CD14-positive monocyte (primary cell): ENCODE measurements at regions not wholly inside any gene's neighbourhood (a gene's known extent, or its start where the extent isn't known, plus 50 kb on each side); places are given as distances from the start of the nearest gene placed in this dataset. TPM values are rescaled to one million over a fixed set of nuclear protein-coding genes. Genes with fewer than 3 reads are reported as not detected.

ENCODE experiments used
- DNase-seq, 3 donors: peaks; one replicate each; pipeline ENCODE4 v3.0.0-alpha.2; 2011 to 2022
- H2AFZ ChIP-seq: 2 replicates; pipeline ENCODE4 v1.6.0; 2012; ENCODE audit warnings: mild to moderate bottlenecking, low read depth, low read length, inconsistent platforms; ENCODE audit not compliant: insufficient read depth, poor library complexity, severe bottlenecking
- H3K27ac ChIP-seq, 2 donors: 1 replicate in 1 of 2; 2 replicates in 1 of 2; pipeline ENCODE4 v1.5.1; 2012 to 2013; ENCODE audit warnings: low read length in 2 of 2, control low read depth in 1 of 2, inconsistent platforms in 1 of 2, low read depth in 1 of 2, mild to moderate bottlenecking in 1 of 2
- H3K27me3 ChIP-seq, 2 donors: one replicate each; pipeline versions ENCODE4 v1.6.0 to v1.6.1; 2011 to 2013; ENCODE audit warnings: low read length in 2 of 2; ENCODE audit not compliant: control insufficient read depth in 2 of 2, insufficient read depth in 2 of 2
- H3K36me3 ChIP-seq, 2 donors: replicated peaks in 1 of 2; 1 replicate in 1 of 2; 2 replicates in 1 of 2; pipeline versions ENCODE4 v1.5.1 to v1.6.1; 2012 to 2013; ENCODE audit warnings: low read length in 2 of 2, control low read depth in 1 of 2, inconsistent platforms in 1 of 2, mild to moderate bottlenecking in 1 of 2; ENCODE audit not compliant: insufficient read depth in 2 of 2, control insufficient read depth in 1 of 2
- H3K4me1 ChIP-seq, 2 donors: 1 replicate in 1 of 2; 2 replicates in 1 of 2; pipeline versions ENCODE4 v1.5.1 to v1.6.1; 2012 to 2013; ENCODE audit warnings: low read length in 2 of 2, control low read depth in 1 of 2, inconsistent platforms in 1 of 2, mild to moderate bottlenecking in 1 of 2, moderate library complexity in 1 of 2; ENCODE audit not compliant: insufficient read depth in 2 of 2, control insufficient read depth in 1 of 2
- H3K4me2 ChIP-seq: replicated peaks from 2 replicates; pipeline ENCODE3; 2012; ENCODE audit warnings: low read length, moderate library complexity, mild to moderate bottlenecking; ENCODE audit not compliant: poor library complexity, severe bottlenecking; ENCODE audit errors: extremely low read depth
- H3K4me3 ChIP-seq, 3 experiments: fragments of 200-600 bp in 1 of 3; sonication (generic) in 1 of 3; replicated peaks in 1 of 3; 1 replicate in 2 of 3; 2 replicates in 1 of 3; pipeline ENCODE4 v1.5.1; 2011 to 2013; ENCODE audit warnings: low read length in 3 of 3, mild to moderate bottlenecking in 3 of 3, control low read depth in 2 of 3, low read depth in 2 of 3, inconsistent platforms in 1 of 3, moderate library complexity in 1 of 3
- H3K79me2 ChIP-seq: 2 replicates; pipeline ENCODE4 v1.6.0; 2012; ENCODE audit warnings: mild to moderate bottlenecking, control low read depth, inconsistent platforms, low read length, moderate library complexity; ENCODE audit not compliant: insufficient read depth
- H3K9ac ChIP-seq: 2 replicates; pipeline ENCODE4 v1.6.0; 2017; ENCODE audit warnings: low read length, mild to moderate bottlenecking; ENCODE audit not compliant: insufficient read depth, poor library complexity, severe bottlenecking
- H3K9me3 ChIP-seq, 2 donors: replicated peaks in 1 of 2; 1 replicate in 1 of 2; 2 replicates in 1 of 2; pipeline versions ENCODE4 v1.5.1 to v1.6.1; 2012 to 2013; ENCODE audit warnings: low read length in 2 of 2, control low read depth in 1 of 2; ENCODE audit not compliant: control insufficient read depth in 1 of 2, insufficient read depth in 1 of 2
- H4K20me1 ChIP-seq: 2 replicates; pipeline ENCODE4 v1.6.0; 2012; ENCODE audit warnings: mild to moderate bottlenecking, low read length, control low read depth, moderate library complexity; ENCODE audit not compliant: insufficient read depth
- H3K27ac Mint-ChIP-seq, 7 donors: one replicate each; pipeline ENCODE4 v1.8.0; 2020; ENCODE audit warnings: mild to moderate bottlenecking in 7 of 7, mixed read lengths in 7 of 7, moderate library complexity in 6 of 7, inconsistent platforms in 2 of 7
- H3K27me3 Mint-ChIP-seq, 3 donors: one replicate each; pipeline ENCODE4 v1.8.0; 2021 to 2022; ENCODE audit warnings: low read depth in 3 of 3, mild to moderate bottlenecking in 3 of 3, mixed read lengths in 3 of 3, moderate library complexity in 3 of 3, inconsistent platforms in 1 of 3
- H3K36me3 Mint-ChIP-seq, 2 donors: one replicate each; pipeline ENCODE4 v1.8.0; 2020; ENCODE audit warnings: mixed read lengths in 2 of 2, inconsistent platforms in 1 of 2, mild to moderate bottlenecking in 1 of 2
- H3K4me1 Mint-ChIP-seq: one replicate; pipeline ENCODE4 v1.8.0; 2020; ENCODE audit warnings: mild to moderate bottlenecking, mixed read lengths
- H3K4me3 Mint-ChIP-seq, 2 donors: one replicate each; pipeline ENCODE4 v1.8.0; 2020; ENCODE audit warnings: mild to moderate bottlenecking in 2 of 2, mixed read lengths in 2 of 2, moderate library complexity in 1 of 2
- H3K9me3 Mint-ChIP-seq, 7 donors: one replicate each; pipeline ENCODE4 v1.8.0; 2020 to 2022; ENCODE audit warnings: mixed read lengths in 7 of 7, mild to moderate bottlenecking in 6 of 7, moderate library complexity in 6 of 7, inconsistent platforms in 2 of 7
- WGBS: methylation state at CpG from one replicate; pipeline ENCODE4 v1.1.5; 2013; ENCODE audit warnings: missing lambda C conversion rate; ENCODE audit not compliant: insufficient coverage; 5-methylcytosine and 5-hydroxymethylcytosine counted together
- intact Hi-C, 2 donors: fragments of 100-400 bp; cut with micrococcal nuclease; formaldehyde crosslinking; loops; one replicate each; pipeline versions ENCODE4 v1.15.0 to v1.15.1; 2023
- small RNA-seq: library from RNA; depleted of rRNA; stranded (forward); fragments of <200 nt; gene quantifications from one replicate; pipeline ENCODE3, GENCODE V24; 2012; ENCODE audit warnings: low read depth; ENCODE audit not compliant: insufficient read length
- TF ChIP-seq, protein P1 (sequence below): fragments of 200-600 bp; IDR thresholded peaks from one replicate; pipeline ENCODE4 v1.8.0; 2022; ENCODE audit warnings: antibody characterized with exemption, mild to moderate bottlenecking

DNA sequence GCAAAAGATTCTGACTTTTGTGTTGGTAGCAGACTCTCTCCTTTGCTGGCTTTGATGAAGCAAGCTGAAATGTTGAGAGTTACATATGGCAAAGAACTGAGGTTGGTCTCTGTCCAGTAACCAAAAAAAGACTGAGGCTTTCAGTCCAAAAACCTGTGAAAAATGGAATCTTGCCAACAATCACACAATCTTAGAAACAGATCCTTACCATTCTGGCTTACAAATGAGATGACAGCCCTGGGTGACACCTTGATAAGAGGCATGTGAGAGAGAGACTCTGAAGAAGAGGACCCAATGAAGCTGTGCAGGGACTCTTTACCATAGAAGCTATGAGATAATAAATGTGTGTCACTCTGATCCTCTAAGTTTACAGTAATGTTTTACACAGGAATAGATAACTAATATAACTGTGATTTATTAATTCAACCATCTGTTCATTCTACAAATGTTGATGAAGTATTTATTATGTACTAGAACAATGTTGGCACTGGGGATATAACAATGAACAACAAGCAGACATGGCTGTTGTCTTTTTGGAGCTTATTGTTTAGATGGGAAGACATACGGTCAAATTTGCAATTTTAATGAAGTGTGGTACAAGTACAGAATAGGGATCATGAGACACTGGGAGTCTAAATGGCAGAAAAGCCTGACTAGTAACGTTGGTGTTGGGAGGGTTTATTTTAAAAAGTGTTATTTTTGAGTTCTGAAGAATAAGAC, 251.0 kb downstream of the OLFM3 start:
- H4K20me1 ChIP-seq, result no peaks in the 10 kb centered on the region
- Mint-ChIP-seq H3K9me3 (peaks cover 0 to 7% (median 3%) of the 10 kb centered on the region in 7 donors), H3K27ac (no peak overlapping the region), H3K36me3 (no peaks in the 10 kb centered on the region), H3K4me3 (no peak overlapping the region), H3K27me3 (peaks cover 0 to 2% (median 0%) of the 10 kb centered on the region in 3 donors), H3K4me1 (no peaks in the 10 kb centered on the region)
- H3K9me3 ChIP-seq, result no peaks in the 10 kb centered on the region
- WGBS, result 90% methylated on average over 2 of the region's 2 CpGs
- H3K9ac ChIP-seq, result no peak overlapping the region
- no peak overlapping the region for H3K4me2 ChIP-seq
- no peak for DNase-seq
- TF ChIP-seq, protein P1, sequence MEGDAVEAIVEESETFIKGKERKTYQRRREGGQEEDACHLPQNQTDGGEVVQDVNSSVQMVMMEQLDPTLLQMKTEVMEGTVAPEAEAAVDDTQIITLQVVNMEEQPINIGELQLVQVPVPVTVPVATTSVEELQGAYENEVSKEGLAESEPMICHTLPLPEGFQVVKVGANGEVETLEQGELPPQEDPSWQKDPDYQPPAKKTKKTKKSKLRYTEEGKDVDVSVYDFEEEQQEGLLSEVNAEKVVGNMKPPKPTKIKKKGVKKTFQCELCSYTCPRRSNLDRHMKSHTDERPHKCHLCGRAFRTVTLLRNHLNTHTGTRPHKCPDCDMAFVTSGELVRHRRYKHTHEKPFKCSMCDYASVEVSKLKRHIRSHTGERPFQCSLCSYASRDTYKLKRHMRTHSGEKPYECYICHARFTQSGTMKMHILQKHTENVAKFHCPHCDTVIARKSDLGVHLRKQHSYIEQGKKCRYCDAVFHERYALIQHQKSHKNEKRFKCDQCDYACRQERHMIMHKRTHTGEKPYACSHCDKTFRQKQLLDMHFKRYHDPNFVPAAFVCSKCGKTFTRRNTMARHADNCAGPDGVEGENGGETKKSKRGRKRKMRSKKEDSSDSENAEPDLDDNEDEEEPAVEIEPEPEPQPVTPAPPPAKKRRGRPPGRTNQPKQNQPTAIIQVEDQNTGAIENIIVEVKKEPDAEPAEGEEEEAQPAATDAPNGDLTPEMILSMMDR, result no peak
- no peak overlapping the region for H3K27ac ChIP-seq
- H3K4me3 ChIP-seq, result no peak overlapping the region
- no peaks in the 10 kb centered on the region for H3K79me2 ChIP-seq
- H2AFZ ChIP-seq, result no peak overlapping the region
- H3K36me3 ChIP-seq, result no peaks in the 10 kb centered on the region
- no peaks in the 10 kb centered on the region for H3K4me1 ChIP-seq
- intact Hi-C loops, result no loop called here
- H3K27me3 ChIP-seq, result no peaks in the 10 kb centered on the region

DNA sequence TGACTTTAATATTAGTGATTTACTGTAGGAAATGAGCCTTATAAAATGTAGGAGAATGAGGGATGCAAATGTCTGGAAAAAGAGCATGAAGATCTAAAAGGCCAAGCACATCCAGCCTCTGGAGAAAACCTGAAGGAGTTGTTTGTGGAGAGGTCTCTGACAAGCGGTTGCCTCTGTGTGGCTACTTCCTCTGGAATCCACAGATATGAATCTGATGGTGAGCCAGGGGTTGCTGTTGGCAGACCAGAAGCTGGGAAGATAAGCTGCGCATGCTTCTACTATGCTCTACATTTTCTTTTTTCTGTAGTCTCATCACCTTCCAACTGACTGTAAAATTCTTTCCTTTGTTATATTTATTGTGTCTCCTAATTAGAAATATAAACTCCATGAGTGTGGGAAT, 248.6 kb downstream of the OLFM3 start:
- H3K27ac ChIP-seq, result no peak overlapping the region
- no peak overlapping the region for H2AFZ ChIP-seq
- no peak overlapping the region for H3K9ac ChIP-seq
- H3K27ac Mint-ChIP-seq, result no peak overlapping the region
- intact Hi-C loops, result no loop called here
- no peaks in the 10 kb centered on the region for H3K36me3 Mint-ChIP-seq
- peaks cover 0 to 4% (median 3%) of the 10 kb centered on the region in 7 donors for H3K9me3 Mint-ChIP-seq
- H3K9me3 ChIP-seq, result no peaks in the 10 kb centered on the region
- H3K4me1 ChIP-seq, result no peaks in the 10 kb centered on the region
- no peaks in the 10 kb centered on the region for H3K4me1 Mint-ChIP-seq
- H3K27me3 Mint-ChIP-seq, result peaks cover 0 to 2% (median 0%) of the 10 kb centered on the region in 3 donors
- H3K36me3 ChIP-seq, result no peaks in the 10 kb centered on the region
- WGBS, result 20% methylated on average over 1 of the region's 2 CpGs
- DNase-seq, result no peak
- TF ChIP-seq, protein P1, result no peak
- H3K27me3 ChIP-seq, result no peaks in the 10 kb centered on the region
- H3K79me2 ChIP-seq, result no peaks in the 10 kb centered on the region
- H3K4me3 ChIP-seq, result no peak overlapping the region
- no peaks in the 10 kb centered on the region for H4K20me1 ChIP-seq
- no peak overlapping the region for H3K4me2 ChIP-seq
- H3K4me3 Mint-ChIP-seq, result no peak overlapping the region

Small RNAs in the stretch of these regions (small RNA-seq; reads per million reads assigned to genes)
- not detected for gene RNU6-965P
